HG02763 (cell line): ENCODE measurements at regions not wholly inside any gene's neighbourhood (a gene's known extent, or its start where the extent isn't known, plus 50 kb on each side); places are given as distances from the start of the nearest gene placed in this dataset.
A peak's percentile ranks its signal among the peaks of the same experiment; 100 is the strongest.
"Not testable (repeated sequence)": the region's sequence is repeated elsewhere in the genome, so short reads cannot be mapped to it uniquely, and the experiment has no call there.

Source experiments
- ATAC-seq: cut with Tn5 transposase; IDR thresholded peaks from one replicate; pipeline ENCODE4 v1.9.1; 2021; ENCODE audit warnings: mild to moderate bottlenecking, moderate library complexity; ENCODE audit not compliant: unreplicated experiment

GRCh38 chr5:124554746-124555578 is 191.5 kb downstream of the ZNF608 start:
- no peak for ATAC-seq

- no peak for ATAC-seq
Observed at GRCh38 chr5:124553911-124554310, 192.5 kb downstream of the ZNF608 start.

- no peak for ATAC-seq
Observed at GRCh38 chr5:124552526-124552925, 193.9 kb downstream of the ZNF608 start.

- ATAC-seq, result no peak
Observed at GRCh38 chr5:124551939-124552279, 194.5 kb downstream of the ZNF608 start.

- ATAC-seq, result no peak
Observed at GRCh38 chr5:124550731-124551130, 195.7 kb downstream of the ZNF608 start.

- no peak for ATAC-seq
Observed at GRCh38 chr5:124549891-124550436, 196.5 kb downstream of the ZNF608 start.

- ATAC-seq, result no peak
Observed at GRCh38 chr5:124546643-124547042, 199.8 kb downstream of the ZNF608 start.

GRCh38 chr5:124544366-124545055 is 201.9 kb downstream of the ZNF608 start:
- peak; percentile 80 for ATAC-seq

GRCh38 chr5:124538931-124539330 is 207.5 kb downstream of the ZNF608 start:
- ATAC-seq, result no peak

- ATAC-seq, result no peak
Observed at GRCh38 chr5:124538191-124538590, 208.2 kb downstream of the ZNF608 start.

GRCh38 chr5:124537522-124537921 is 208.9 kb downstream of the ZNF608 start:
- ATAC-seq, result no peak

GRCh38 chr5:124537107-124537506 is 209.3 kb downstream of the ZNF608 start:
- ATAC-seq, result no peak

- ATAC-seq, result no peak
Observed at GRCh38 chr5:124536333-124536732, 210.1 kb downstream of the ZNF608 start.

GRCh38 chr5:124530916-124531315 is 215.5 kb downstream of the ZNF608 start:
- ATAC-seq, result no peak

- ATAC-seq, result peak; percentile 43
Observed at GRCh38 chr5:124528838-124529237, 217.6 kb downstream of the ZNF608 start.

- no peak for ATAC-seq
Observed at GRCh38 chr5:124527220-124527991, 219.0 kb downstream of the ZNF608 start.

- not testable (repeated sequence) for ATAC-seq
Observed at GRCh38 chr5:124526079-124526478, 220.4 kb downstream of the ZNF608 start.

- peak; percentile 88 for ATAC-seq
Observed at GRCh38 chr5:124524552-124525232, 221.7 kb downstream of the ZNF608 start.

GRCh38 chr5:124523897-124524296 is 222.5 kb downstream of the ZNF608 start:
- no peak for ATAC-seq

- ATAC-seq, result no peak
Observed at GRCh38 chr5:124522992-124523391, 223.4 kb downstream of the ZNF608 start.
